K562 (cell line): ENCODE measurements at regions not wholly inside any gene's neighbourhood (a gene's known extent, or its start where the extent isn't known, plus 50 kb on each side); places are given as distances from the start of the nearest gene placed in this dataset.

Experiments used
- ATAC-seq: fragments of 200-7000 bp; cut with Tn5 transposase; 3 replicates; pipeline ENCODE4 v1.9.1; 2020; ENCODE audit warnings: moderate library complexity
- BruUV-seq: library from RNA; stranded (reverse); fragments of 400-500 nt; replicated peaks from 2 replicates; lab custom pipeline; 2021; lab: Mats Ljungman, UMichigan
- CTCF ChIA-PET: fragments of 300-600 bp; formaldehyde crosslinking; extraction: SDS; loops from one replicate; lab custom pipeline; 2021; ENCODE audit warnings: low intra/inter-chr PET ratio; lab: Yijun Ruan, JAX
- POLR2A ChIA-PET: fragments of 300-600, 350-650 bp; sonication (Branson Sonifier 250); formaldehyde crosslinking; extraction: SDS; loops from one replicate; lab custom pipeline; 2021; ENCODE audit warnings: antibody characterized with exemption, inconsistent platforms; lab: Yijun Ruan, JAX
- DNase-seq, 4 experiments: peaks; one replicate each; pipeline versions ENCODE4 v3.0.0 to v3.0.0-alpha.2; 2011 to 2018; ENCODE audit warnings: low spot score in 3 of 4, mixed read lengths in 3 of 4; ENCODE audit errors: extremely low read depth in 1 of 4
- FAIRE-seq: peaks from 2 replicates; lab custom pipeline; 2011; peaks lifted over from hg19 to GRCh38; lab: Jason Lieb, UNC
- H2AFZ ChIP-seq: 2 replicates; pipeline ENCODE4 v1.6.0; 2011; ENCODE audit warnings: low read depth, low read length, control low read depth, inconsistent platforms
- H3K27ac ChIP-seq: fragments of 200-600 bp; 3 replicates; pipeline ENCODE4 v1.8.0; 2011; ENCODE audit warnings: low read depth, mild to moderate bottlenecking, control low read depth, inconsistent platforms, low read length, moderate library complexity, mixed read lengths; ENCODE audit errors: extremely low read depth
- H3K27me3 ChIP-seq, 2 experiments: fragments of 300-600 bp in 1 of 2; 2 replicates in 1 of 2; 3 replicates in 1 of 2; pipeline versions ENCODE4 v1.6.0 to v1.8.0; 2011; ENCODE audit warnings: inconsistent platforms in 2 of 2, low read length in 2 of 2, mild to moderate bottlenecking in 1 of 2, mixed read lengths in 1 of 2, moderate library complexity in 1 of 2; ENCODE audit not compliant: control insufficient read depth in 2 of 2, insufficient read depth in 2 of 2
- H3K36me3 ChIP-seq: fragments of 300-600 bp; 3 replicates; pipeline ENCODE4 v1.8.0; 2011; ENCODE audit warnings: mild to moderate bottlenecking, low read length, inconsistent platforms; ENCODE audit not compliant: control insufficient read depth, insufficient read depth
- H3K4me1 ChIP-seq, 2 experiments: fragments of 200-600 bp in 1 of 2; replicated peaks in 1 of 2; 2 replicates in 1 of 2; 3 replicates in 1 of 2; pipeline versions ENCODE4 v1.5.1 to v1.8.0; 2011; ENCODE audit warnings: inconsistent platforms in 2 of 2, low read length in 2 of 2, mild to moderate bottlenecking in 1 of 2, mixed read lengths in 1 of 2, moderate library complexity in 1 of 2; ENCODE audit not compliant: control insufficient read depth in 2 of 2, insufficient read depth in 2 of 2
- H3K4me2 ChIP-seq: 2 replicates; pipeline ENCODE4 v1.6.1; 2011; ENCODE audit warnings: low read length, control low read depth, inconsistent platforms, mixed read lengths; ENCODE audit not compliant: insufficient read depth
- H3K4me3 ChIP-seq: fragments of 200-600 bp; sonication (generic), shearing (Covaris generic); 2 replicates; pipeline ENCODE4 v1.5.1; 2016; ENCODE audit warnings: control low read depth, inconsistent platforms
- H3K79me2 ChIP-seq: fragments of 200-600 bp; 3 replicates; pipeline ENCODE4 v1.8.0; 2011; ENCODE audit warnings: low read length, inconsistent platforms; ENCODE audit not compliant: control insufficient read depth, insufficient read depth
- H3K9ac ChIP-seq, 2 experiments: 2 replicates each; pipeline versions ENCODE4 v1.6.0 to v1.6.1; 2011; ENCODE audit warnings: low read depth in 2 of 2, low read length in 2 of 2, control low read depth in 1 of 2, inconsistent platforms in 1 of 2, mild to moderate bottlenecking in 1 of 2, mixed read lengths in 1 of 2; ENCODE audit not compliant: insufficient read depth in 1 of 2
- H3K9me1 ChIP-seq: one replicate; pipeline ENCODE4 v1.6.0; 2011; ENCODE audit warnings: inconsistent platforms, mild to moderate bottlenecking, low read length, moderate library complexity; ENCODE audit not compliant: control insufficient read depth, insufficient read depth
- H3K9me3 ChIP-seq: replicated peaks from 2 replicates; pipeline ENCODE4 v1.5.1; 2011; ENCODE audit warnings: low read depth, low read length, inconsistent platforms; ENCODE audit not compliant: control insufficient read depth, insufficient read depth
- H4K20me1 ChIP-seq: replicated peaks from 2 replicates; pipeline ENCODE4 v1.6.1; 2011; ENCODE audit warnings: low read length, inconsistent platforms, mixed read lengths; ENCODE audit not compliant: control insufficient read depth, insufficient read depth
- CBX5 ChIP-seq: IDR thresholded peaks from 2 replicates; pipeline ENCODE4 v1.6.1; 2014; ENCODE audit warnings: low read depth, borderline replicate concordance
- CEBPZ ChIP-seq: fragments of 150-350 bp; IDR thresholded peaks from 2 replicates; pipeline ENCODE4 v1.6.1; 2014; ENCODE audit warnings: low read depth, mild to moderate bottlenecking, low read length, borderline replicate concordance
- EHMT2 ChIP-seq: fragments of 450-650 bp; IDR thresholded peaks from 2 replicates; pipeline ENCODE4 v1.6.1; 2018; ENCODE audit warnings: antibody characterized with exemption
- KAT8 ChIP-seq: fragments of 450-650 bp; IDR thresholded peaks from 2 replicates; pipeline ENCODE4 v1.6.1; 2016; ENCODE audit warnings: low read depth, mild to moderate bottlenecking
- PRDM10 ChIP-seq: fragments of 450-650 bp; IDR thresholded peaks from 2 replicates; pipeline ENCODE4 v1.6.1; 2018; ENCODE audit not compliant: partially characterized antibody
- RAD51 ChIP-seq: fragments of 450-650 bp; IDR thresholded peaks from 2 replicates; pipeline ENCODE4 v1.7.1; 2016; ENCODE audit warnings: low read depth, mild to moderate bottlenecking, borderline replicate concordance
- RFX5 ChIP-seq: IDR thresholded peaks from 2 replicates; pipeline ENCODE4 v1.6.1; 2011; ENCODE audit warnings: low read depth, mild to moderate bottlenecking, improper control_type of control experiment, low read length
- ZNF121 ChIP-seq: sonication (generic); formaldehyde crosslinking; conservative IDR thresholded peaks from 2 replicates; pipeline ENCODE4 v1.8.0; 2022; ENCODE audit warnings: missing genetic modification reagents
- ZNF184 ChIP-seq: sonication (generic); formaldehyde crosslinking; IDR thresholded peaks from 2 replicates; pipeline ENCODE4 v1.5.0; 2020; ENCODE audit warnings: missing genetic modification reagents
- WGBS: fragments of 100-300 bp; shearing (Covaris generic); methylation state at CpG from one replicate; pipeline ENCODE4 v1.1.6; 2016; ENCODE audit warnings: low coverage, mixed read lengths; ENCODE audit not compliant: insufficient coverage; ENCODE audit errors: missing lambda C conversion rate; 5-methylcytosine and 5-hydroxymethylcytosine counted together
- in situ Hi-C: fragments of 300-500 bp; cut with MboI; formaldehyde crosslinking; loops from 4 replicates; pipeline ENCODE4 v1.15.0; 2018; ENCODE audit warnings: inconsistent platforms, mixed read lengths
- intact Hi-C: fragments of 100-400 bp; cut with micrococcal nuclease; formaldehyde crosslinking; loops from 2 replicates; pipeline ENCODE4 v1.14.2; 2022

- Histone ChIP-seq H4K20me1 (no peaks in the 10 kb centered on the region), H3K4me1 (no peaks in the 10 kb centered on the region), H3K4me2 (no peak overlapping the region), H3K9me1 (no peaks in the 10 kb centered on the region), H3K4me3 (no peak overlapping the region), H3K9ac (no peak overlapping the region), H3K9me3 (no peaks in the 10 kb centered on the region), H3K36me3 (no peaks in the 10 kb centered on the region), H3K27me3 (no peaks in the 10 kb centered on the region), H3K27ac (no peak overlapping the region), H2AFZ (no peak overlapping the region), H3K79me2 (no peaks in the 10 kb centered on the region)
- WGBS = 0% methylated on average over 2 of the region's 2 CpGs
- in situ Hi-C loops = no loop called here
- TF ChIP-seq KAT8 = no peak
- no peak for TF ChIP-seq CEBPZ
- TF ChIP-seq EHMT2 = no peak
- no peak for TF ChIP-seq RAD51
- TF ChIP-seq RFX5 = no peak
- TF ChIP-seq CBX5 = no peak
- TF ChIP-seq PRDM10 = no peak
- TF ChIP-seq ZNF121 (CRISPR knock-in tag) = no peak
- no peak for TF ChIP-seq ZNF184 (CRISPR knock-in tag)
- no TSS peak for BruUV-seq
- no peak for FAIRE-seq
- POLR2A ChIA-PET = interaction anchor here (1.7 kb wide), 1 partner anchor 8 kb away, joined by 3 read pairs; no protein-coding TSS in a partner anchor
- ATAC-seq = no peak
- intact Hi-C loops = no loop called here
- DNase-seq = no peak
- CTCF ChIA-PET = no interaction called here
Observed at GRCh38 chr15:26376243-26376642, 396.6 kb downstream of the GABRB3 start.
